IMR-90 (cell line): ENCODE measurements at regions not wholly inside any gene's neighbourhood (a gene's known extent, or its start where the extent isn't known, plus 50 kb on each side); places are given as distances from the start of the nearest gene placed in this dataset.

Experiments
- ATAC-seq: fragments of 200-7000 bp; cut with Tn5 transposase; 2 replicates; pipeline ENCODE4 v1.9.1; 2020; ENCODE audit warnings: low read depth, mild to moderate bottlenecking, moderate library complexity
- BruUV-seq: library from RNA; stranded (reverse); fragments of 400-500 nt; replicated peaks from 2 replicates; lab custom pipeline; 2021; lab: Mats Ljungman, UMichigan
- CTCF ChIA-PET: fragments of 300-600 bp; formaldehyde crosslinking; extraction: SDS; loops from one replicate; lab custom pipeline; 2021; ENCODE audit warnings: antibody characterized with exemption; lab: Yijun Ruan, JAX
- POLR2A ChIA-PET: fragments of 300-600 bp; sonication (Branson Sonifier 250); formaldehyde crosslinking; loops from one replicate; lab custom pipeline; 2022; ENCODE audit warnings: antibody characterized with exemption; ENCODE audit not compliant: unreplicated experiment; lab: Charles Lee
- DNase-seq: peaks from one replicate; pipeline ENCODE4 v3.0.0; 2013
- H2AFZ ChIP-seq: replicated peaks from 2 replicates; pipeline ENCODE3; 2013; ENCODE audit warnings: low read length, mild to moderate bottlenecking; ENCODE audit not compliant: poor library complexity
- H2AK5ac ChIP-seq: 2 replicates; pipeline ENCODE4 v1.6.1; 2013; ENCODE audit warnings: low read depth, low read length, inconsistent platforms
- H2AK9ac ChIP-seq: replicated peaks from 2 replicates; pipeline ENCODE3; 2013; ENCODE audit warnings: mild to moderate bottlenecking, low read depth, low read length, moderate library complexity; ENCODE audit not compliant: poor library complexity
- H2BK120ac ChIP-seq: 2 replicates; pipeline ENCODE4 v1.6.1; 2013; ENCODE audit warnings: low read depth, low read length, inconsistent platforms
- H2BK15ac ChIP-seq: 3 replicates; pipeline ENCODE4 v1.6.1; 2013; ENCODE audit warnings: low read depth, low read length, inconsistent platforms
- H2BK20ac ChIP-seq: 2 replicates; pipeline ENCODE4 v1.6.1; 2013; ENCODE audit warnings: low read depth, mild to moderate bottlenecking, inconsistent platforms, low read length, moderate library complexity
- H2BK5ac ChIP-seq: 2 replicates; pipeline ENCODE4 v1.6.1; 2013; ENCODE audit warnings: mild to moderate bottlenecking, low read depth, low read length, inconsistent platforms; ENCODE audit not compliant: poor library complexity, severe bottlenecking
- H3K14ac ChIP-seq: replicated peaks from 2 replicates; pipeline ENCODE4 v1.6.1; 2013; ENCODE audit warnings: low read depth, low read length, inconsistent platforms
- H3K18ac ChIP-seq: 2 replicates; pipeline ENCODE4 v1.6.1; 2013; ENCODE audit warnings: low read depth, low read length, control low read depth
- H3K23ac ChIP-seq: 2 replicates; pipeline ENCODE4 v1.6.1; 2013; ENCODE audit warnings: low read depth, low read length, inconsistent platforms
- H3K27ac ChIP-seq: 2 replicates; pipeline ENCODE4 v1.5.1; 2013; ENCODE audit warnings: mild to moderate bottlenecking, control low read depth, low read length; ENCODE audit not compliant: insufficient read depth
- H3K27me3 ChIP-seq: 2 replicates; pipeline ENCODE4 v1.6.1; 2013; ENCODE audit warnings: low read length; ENCODE audit not compliant: control insufficient read depth, insufficient read depth
- H3K36me3 ChIP-seq: 2 replicates; pipeline ENCODE4 v1.6.1; 2013; ENCODE audit warnings: low read length, mixed read lengths; ENCODE audit not compliant: control insufficient read depth, insufficient read depth
- H3K4ac ChIP-seq: 2 replicates; pipeline ENCODE4 v1.6.1; 2013; ENCODE audit warnings: low read depth, low read length, inconsistent platforms
- H3K4me1 ChIP-seq: 2 replicates; pipeline ENCODE4 v1.6.1; 2013; ENCODE audit warnings: low read length, mixed read lengths; ENCODE audit not compliant: control insufficient read depth, insufficient read depth
- H3K4me2 ChIP-seq: 2 replicates; pipeline ENCODE4 v1.6.1; 2013; ENCODE audit warnings: low read depth, mild to moderate bottlenecking, control low read depth, low read length, moderate library complexity
- H3K4me3 ChIP-seq: 2 replicates; pipeline ENCODE4 v1.5.1; 2013; ENCODE audit warnings: low read depth, mild to moderate bottlenecking, control low read depth, low read length, moderate library complexity; ENCODE audit not compliant: insufficient read depth
- H3K56ac ChIP-seq: 2 replicates; pipeline ENCODE4 v1.6.1; 2013; ENCODE audit warnings: low read length, inconsistent platforms; ENCODE audit not compliant: insufficient read depth; ENCODE audit errors: extremely low read depth
- H3K79me1 ChIP-seq, 2 experiments: 2 replicates each; pipeline ENCODE4 v1.6.1; 2013; ENCODE audit warnings: low read length in 2 of 2, inconsistent platforms in 1 of 2, low read depth in 1 of 2
- H3K9ac ChIP-seq: 2 replicates; pipeline ENCODE4 v1.6.1; 2013; ENCODE audit warnings: low read depth, low read length, control low read depth
- H3K9me1 ChIP-seq: 2 replicates; pipeline ENCODE4 v1.6.1; 2013; ENCODE audit warnings: low read length, inconsistent platforms; ENCODE audit not compliant: insufficient read depth
- H3K9me3 ChIP-seq: 2 replicates; pipeline ENCODE4 v1.6.1; 2013; ENCODE audit warnings: low read length; ENCODE audit not compliant: control insufficient read depth, insufficient read depth
- H4K20me1 ChIP-seq: 2 replicates; pipeline ENCODE4 v1.6.1; 2013; ENCODE audit warnings: low read length, inconsistent platforms; ENCODE audit not compliant: insufficient read depth
- H4K5ac ChIP-seq: 2 replicates; pipeline ENCODE4 v1.6.1; 2013; ENCODE audit warnings: mild to moderate bottlenecking, low read depth, low read length, control low read depth
- H4K8ac ChIP-seq, 2 experiments: 2 replicates each; pipeline ENCODE4 v1.6.1; 2013; ENCODE audit warnings: low read depth in 2 of 2, low read length in 2 of 2, control low read depth in 1 of 2, inconsistent platforms in 1 of 2
- H4K91ac ChIP-seq: 2 replicates; pipeline ENCODE4 v1.6.1; 2013; ENCODE audit warnings: low read depth, low read length, inconsistent platforms; ENCODE audit not compliant: insufficient read depth
- CEBPB ChIP-seq: IDR thresholded peaks from 2 replicates; pipeline ENCODE4 v1.6.1; 2012; ENCODE audit warnings: low read depth, low read length, improper control_type of control experiment
- CHD1 ChIP-seq: IDR thresholded peaks from 2 replicates; pipeline ENCODE4 v1.6.1; 2012; ENCODE audit warnings: low read depth, low read length, improper control_type of control experiment
- MAFK ChIP-seq: IDR thresholded peaks from 2 replicates; pipeline ENCODE4 v1.6.1; 2012; ENCODE audit warnings: low read depth, low read length, improper control_type of control experiment
- MAZ ChIP-seq: IDR thresholded peaks from 2 replicates; pipeline ENCODE4 v1.6.1; 2012; ENCODE audit warnings: low read depth, mild to moderate bottlenecking, low read length, improper control_type of control experiment, moderate library complexity, borderline replicate concordance
- MXI1 ChIP-seq: IDR thresholded peaks from 2 replicates; pipeline ENCODE4 v1.6.1; 2012; ENCODE audit warnings: low read depth, mild to moderate bottlenecking, low read length, moderate library complexity, borderline replicate concordance
- POLR2A ChIP-seq: IDR thresholded peaks from 2 replicates; pipeline ENCODE4 v1.6.1; 2012; ENCODE audit warnings: mild to moderate bottlenecking, low read depth, low read length
- RAD21 ChIP-seq: IDR thresholded peaks from 2 replicates; pipeline ENCODE4 v1.6.1; 2012; ENCODE audit warnings: low read length, improper control_type of control experiment
- RCOR1 ChIP-seq: IDR thresholded peaks from 2 replicates; pipeline ENCODE4 v1.6.1; 2012; ENCODE audit warnings: mild to moderate bottlenecking, low read length, improper control_type of control experiment; ENCODE audit not compliant: insufficient replicate concordance
- RFX5 ChIP-seq: IDR thresholded peaks from 2 replicates; pipeline ENCODE4 v1.8.0; 2012; ENCODE audit warnings: low read depth, mild to moderate bottlenecking, low read length, moderate library complexity
- SMC3 ChIP-seq: fragments of 150-350 bp; IDR thresholded peaks from 2 replicates; pipeline ENCODE4 v1.6.1; 2016; ENCODE audit warnings: low read depth, mild to moderate bottlenecking, antibody characterized with exemption, low read length, moderate library complexity
- WGBS, 2 experiments: methylation state at CpG; one replicate each; pipeline versions ENCODE4 v1.1.5 to v1.1.7; 2013; ENCODE audit warnings: missing lambda C conversion rate in 2 of 2; ENCODE audit not compliant: insufficient read length in 1 of 2; ENCODE audit errors: extremely low coverage in 2 of 2; 5-methylcytosine and 5-hydroxymethylcytosine counted together
- dilution Hi-C: fragments of 300-500 bp; cut with HindIII; formaldehyde crosslinking; loops from one replicate; pipeline ENCODE4 v1.14.3; 2018; ENCODE audit warnings: low sequenced_read_pairs; ENCODE audit not compliant: unreplicated experiment
- in situ Hi-C: fragments of 300-500 bp; cut with MboI; formaldehyde crosslinking; loops from 3 replicates; pipeline ENCODE4 v1.14.3; 2019; ENCODE audit warnings: low sequenced_read_pairs, inconsistent platforms, mixed read lengths
- intact Hi-C: fragments of 100-400 bp; cut with micrococcal nuclease; formaldehyde crosslinking; loops from 2 replicates; pipeline ENCODE4 v1.10.0; 2022
- TF ChIP-seq, protein P1 (sequence below): fragments of 150-350 bp; IDR thresholded peaks from 2 replicates; pipeline ENCODE4 v1.6.1; 2016; ENCODE audit warnings: low read depth, mild to moderate bottlenecking, low read length, moderate library complexity, borderline replicate concordance
- TF ChIP-seq, protein P2 (sequence below): conservative IDR thresholded peaks from 2 replicates; pipeline ENCODE4 v1.5.1; 2012; ENCODE audit warnings: mild to moderate bottlenecking, low read depth, low read length, improper control_type of control experiment
- TF ChIP-seq, protein P3 (sequence below): fragments of 150-350 bp; IDR thresholded peaks from 2 replicates; pipeline ENCODE4 v1.6.1; 2017; ENCODE audit warnings: mild to moderate bottlenecking, antibody characterized with exemption, low read length, low read depth

DNA sequence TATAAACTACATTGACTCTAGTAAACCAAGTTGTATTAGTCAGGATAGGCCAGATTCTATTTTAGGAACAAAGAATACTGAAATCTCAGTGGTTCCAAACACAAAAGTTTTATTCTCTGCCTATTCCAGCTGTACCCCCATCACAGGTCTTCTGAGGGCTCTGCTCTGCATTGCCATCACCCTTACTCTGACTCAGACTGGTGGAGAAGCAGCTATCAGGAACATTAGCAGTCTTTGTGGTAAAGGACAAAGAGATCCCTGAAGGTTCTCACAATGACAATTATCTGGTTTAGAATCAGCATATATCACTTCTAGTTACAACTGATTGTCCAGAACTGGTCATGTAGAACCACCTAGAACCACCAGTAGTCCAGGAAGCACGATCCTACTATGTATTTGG, 251.1 kb downstream of the GLUD2 start:
- TF ChIP-seq POLR2A (no peak), MXI1 (no peak), RFX5 (no peak), MAZ (no peak), CHD1 (no peak), SMC3 (no peak), MAFK (no peak), RCOR1 (no peak), CEBPB (no peak), RAD21 (no peak)
- TF ChIP-seq, protein P1, sequence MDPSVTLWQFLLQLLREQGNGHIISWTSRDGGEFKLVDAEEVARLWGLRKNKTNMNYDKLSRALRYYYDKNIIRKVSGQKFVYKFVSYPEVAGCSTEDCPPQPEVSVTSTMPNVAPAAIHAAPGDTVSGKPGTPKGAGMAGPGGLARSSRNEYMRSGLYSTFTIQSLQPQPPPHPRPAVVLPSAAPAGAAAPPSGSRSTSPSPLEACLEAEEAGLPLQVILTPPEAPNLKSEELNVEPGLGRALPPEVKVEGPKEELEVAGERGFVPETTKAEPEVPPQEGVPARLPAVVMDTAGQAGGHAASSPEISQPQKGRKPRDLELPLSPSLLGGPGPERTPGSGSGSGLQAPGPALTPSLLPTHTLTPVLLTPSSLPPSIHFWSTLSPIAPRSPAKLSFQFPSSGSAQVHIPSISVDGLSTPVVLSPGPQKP: no peak
- TF ChIP-seq, protein P2, sequence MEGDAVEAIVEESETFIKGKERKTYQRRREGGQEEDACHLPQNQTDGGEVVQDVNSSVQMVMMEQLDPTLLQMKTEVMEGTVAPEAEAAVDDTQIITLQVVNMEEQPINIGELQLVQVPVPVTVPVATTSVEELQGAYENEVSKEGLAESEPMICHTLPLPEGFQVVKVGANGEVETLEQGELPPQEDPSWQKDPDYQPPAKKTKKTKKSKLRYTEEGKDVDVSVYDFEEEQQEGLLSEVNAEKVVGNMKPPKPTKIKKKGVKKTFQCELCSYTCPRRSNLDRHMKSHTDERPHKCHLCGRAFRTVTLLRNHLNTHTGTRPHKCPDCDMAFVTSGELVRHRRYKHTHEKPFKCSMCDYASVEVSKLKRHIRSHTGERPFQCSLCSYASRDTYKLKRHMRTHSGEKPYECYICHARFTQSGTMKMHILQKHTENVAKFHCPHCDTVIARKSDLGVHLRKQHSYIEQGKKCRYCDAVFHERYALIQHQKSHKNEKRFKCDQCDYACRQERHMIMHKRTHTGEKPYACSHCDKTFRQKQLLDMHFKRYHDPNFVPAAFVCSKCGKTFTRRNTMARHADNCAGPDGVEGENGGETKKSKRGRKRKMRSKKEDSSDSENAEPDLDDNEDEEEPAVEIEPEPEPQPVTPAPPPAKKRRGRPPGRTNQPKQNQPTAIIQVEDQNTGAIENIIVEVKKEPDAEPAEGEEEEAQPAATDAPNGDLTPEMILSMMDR: no peak
- TF ChIP-seq, protein P3, sequence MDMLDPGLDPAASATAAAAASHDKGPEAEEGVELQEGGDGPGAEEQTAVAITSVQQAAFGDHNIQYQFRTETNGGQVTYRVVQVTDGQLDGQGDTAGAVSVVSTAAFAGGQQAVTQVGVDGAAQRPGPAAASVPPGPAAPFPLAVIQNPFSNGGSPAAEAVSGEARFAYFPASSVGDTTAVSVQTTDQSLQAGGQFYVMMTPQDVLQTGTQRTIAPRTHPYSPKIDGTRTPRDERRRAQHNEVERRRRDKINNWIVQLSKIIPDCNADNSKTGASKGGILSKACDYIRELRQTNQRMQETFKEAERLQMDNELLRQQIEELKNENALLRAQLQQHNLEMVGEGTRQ: no peak
- Histone ChIP-seq H3K23ac (no peak overlapping the region), H3K9me1 (no peaks in the 10 kb centered on the region), H2BK15ac (no peak overlapping the region), H4K5ac (no peak overlapping the region), H3K14ac (no peak overlapping the region), H3K27me3 (no peaks in the 10 kb centered on the region), H3K56ac (no peak overlapping the region), H3K18ac (no peak overlapping the region), H3K79me1 (no peaks in the 10 kb centered on the region), H4K91ac (no peak overlapping the region), H3K4ac (no peak overlapping the region), H2AFZ (no peak overlapping the region), H4K20me1 (no peaks in the 10 kb centered on the region), H2AK5ac (no peak overlapping the region), H2BK5ac (no peak overlapping the region), H3K27ac (no peak overlapping the region), H2BK120ac (no peak overlapping the region), H3K4me2 (no peak overlapping the region), H4K8ac (no peak overlapping the region), H2BK20ac (no peak overlapping the region), H3K4me1 (no peaks in the 10 kb centered on the region), H3K36me3 (no peaks in the 10 kb centered on the region), H3K9ac (no peak overlapping the region), H2AK9ac (no peak overlapping the region), H3K9me3 (peaks cover 2% of the 10 kb centered on the region; the same call in 1 of the 2 replicates), H3K4me3 (no peak overlapping the region)
- no peak for ATAC-seq
- in situ Hi-C loops: no loop called here
- ChIA-PET POLR2A (no interaction called here), CTCF (no interaction called here)
- WGBS, 2 experiments: no CpG with 5 or more reads among the region's 1 CpG
- dilution Hi-C loops: no loop called here
- intact Hi-C loops: no loop called here
- DNase-seq: no peak
- no TSS peak for BruUV-seq
